ENCODE measurements at regions not wholly inside any gene's neighbourhood (a gene's known extent, or its start where the extent isn't known, plus 50 kb on each side); places are given as distances from the start of the nearest gene placed in this dataset.

GRCh38 chr11:27868709-27869108, 168.5 kb upstream of the BDNF start:
- TF ChIP-seq EZH2 (IDR thresholded peaks at IDR 0.05; ENCODE audit: insufficient read depth, poor library complexity, severe bottlenecking) (no peak), EZH2phosphoT487 (IDR thresholded peaks at IDR 0.05; ENCODE audit: insufficient read depth, low read depth) (no peak)

Data from GM23248 (cell line).